ENCODE measurements at regions not wholly inside any gene's neighbourhood (a gene's known extent, or its start where the extent isn't known, plus 50 kb on each side); places are given as distances from the start of the nearest gene placed in this dataset.

GRCh38 chr5:110896901-110897300 lies 158.1 kb downstream of the SLC25A46 start:
- TF ChIP-seq CTCF (IDR thresholded peaks at IDR 0.05; ENCODE audit: low read length) (no peak), EZH2 (IDR thresholded peaks at IDR 0.05; ENCODE audit: borderline replicate concordance, low read length) (no peak)
